ENCODE measurements at regions not wholly inside any gene's neighbourhood (a gene's known extent, or its start where the extent isn't known, plus 50 kb on each side); places are given as distances from the start of the nearest gene placed in this dataset.

GRCh38 chr2:236674238-236674637 is 104.6 kb downstream of the ACKR3 start:
- no peak for DNase-seq

GRCh38 chr2:236674646-236675045 is 105.0 kb downstream of the ACKR3 start:
- DNase-seq: no peak

- no peak for DNase-seq
Measured at GRCh38 chr2:236675051-236675450, 105.4 kb downstream of the ACKR3 start.

GRCh38 chr2:236675526-236675925 is 105.9 kb downstream of the ACKR3 start:
- DNase-seq: no peak

- no peak for DNase-seq
Measured at GRCh38 chr2:236676136-236676873, 106.7 kb downstream of the ACKR3 start.

- DNase-seq: no peak
Measured at GRCh38 chr2:236677368-236677767, 107.7 kb downstream of the ACKR3 start.

- no peak for DNase-seq
Measured at GRCh38 chr2:236678307-236678975, 108.8 kb downstream of the ACKR3 start.

GRCh38 chr2:236679884-236680860 is 110.5 kb downstream of the ACKR3 start:
- DNase-seq: no peak

- DNase-seq: no peak
Measured at GRCh38 chr2:236682651-236683422, 113.2 kb downstream of the ACKR3 start.

- no peak for DNase-seq
Measured at GRCh38 chr2:236684504-236685256, 115.1 kb downstream of the ACKR3 start.

GRCh38 chr2:236685361-236685760 is 115.7 kb downstream of the ACKR3 start:
- no peak for DNase-seq

GRCh38 chr2:236685979-236686520 is 116.4 kb downstream of the ACKR3 start:
- DNase-seq: no peak

GRCh38 chr2:236686561-236686960 is 116.9 kb downstream of the ACKR3 start:
- no peak for DNase-seq

GRCh38 chr2:236687296-236687965 is 117.8 kb downstream of the ACKR3 start:
- no peak for DNase-seq

GRCh38 chr2:236688157-236688556 is 118.5 kb downstream of the ACKR3 start:
- no peak for DNase-seq

GRCh38 chr2:236688563-236689392 is 119.2 kb downstream of the ACKR3 start:
- no peak for DNase-seq

- no peak for DNase-seq
Measured at GRCh38 chr2:236689393-236689700, 119.7 kb downstream of the ACKR3 start.

GRCh38 chr2:236689981-236690380 is 120.4 kb downstream of the ACKR3 start:
- no peak for DNase-seq

GRCh38 chr2:236690726-236691125 is 121.1 kb downstream of the ACKR3 start:
- no peak for DNase-seq

- DNase-seq: no peak
Measured at GRCh38 chr2:236691799-236692167, 122.2 kb downstream of the ACKR3 start.

Measured in NCI-H1105 treated with DMSO at 0.1 percent for 48 hours (cell line).